ENCODE measurements at regions not wholly inside any gene's neighbourhood (a gene's known extent, or its start where the extent isn't known, plus 50 kb on each side); places are given as distances from the start of the nearest gene placed in this dataset.

DNA sequence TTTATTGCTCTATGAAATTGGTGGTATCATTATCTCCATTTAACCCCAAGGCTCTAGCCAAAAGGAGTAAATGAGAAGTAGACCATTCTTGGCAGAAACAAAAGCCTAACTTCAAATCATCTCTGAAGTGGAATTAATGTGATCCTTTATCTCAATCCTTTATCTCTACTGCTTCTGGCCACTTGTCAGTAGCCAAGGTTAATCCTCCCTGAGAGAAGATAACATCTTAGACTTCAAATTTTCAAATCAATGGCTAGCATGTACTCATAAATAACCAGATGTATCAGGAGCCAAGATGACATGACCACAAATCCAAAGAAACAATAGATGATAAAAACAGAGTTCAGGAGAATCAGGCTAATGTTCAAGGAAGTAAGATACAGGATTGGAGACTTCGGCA is 123.1 kb upstream of the RASSF8 start:
- TF ChIP-seq, protein P1, sequence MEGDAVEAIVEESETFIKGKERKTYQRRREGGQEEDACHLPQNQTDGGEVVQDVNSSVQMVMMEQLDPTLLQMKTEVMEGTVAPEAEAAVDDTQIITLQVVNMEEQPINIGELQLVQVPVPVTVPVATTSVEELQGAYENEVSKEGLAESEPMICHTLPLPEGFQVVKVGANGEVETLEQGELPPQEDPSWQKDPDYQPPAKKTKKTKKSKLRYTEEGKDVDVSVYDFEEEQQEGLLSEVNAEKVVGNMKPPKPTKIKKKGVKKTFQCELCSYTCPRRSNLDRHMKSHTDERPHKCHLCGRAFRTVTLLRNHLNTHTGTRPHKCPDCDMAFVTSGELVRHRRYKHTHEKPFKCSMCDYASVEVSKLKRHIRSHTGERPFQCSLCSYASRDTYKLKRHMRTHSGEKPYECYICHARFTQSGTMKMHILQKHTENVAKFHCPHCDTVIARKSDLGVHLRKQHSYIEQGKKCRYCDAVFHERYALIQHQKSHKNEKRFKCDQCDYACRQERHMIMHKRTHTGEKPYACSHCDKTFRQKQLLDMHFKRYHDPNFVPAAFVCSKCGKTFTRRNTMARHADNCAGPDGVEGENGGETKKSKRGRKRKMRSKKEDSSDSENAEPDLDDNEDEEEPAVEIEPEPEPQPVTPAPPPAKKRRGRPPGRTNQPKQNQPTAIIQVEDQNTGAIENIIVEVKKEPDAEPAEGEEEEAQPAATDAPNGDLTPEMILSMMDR (IDR thresholded peaks at IDR 0.05) = no peak
- TF ChIP-seq POLR2A (IDR thresholded peaks at IDR 0.05) = no peak
